SU-DHL-6 (cell line): ENCODE measurements at regions not wholly inside any gene's neighbourhood (a gene's known extent, or its start where the extent isn't known, plus 50 kb on each side); places are given as distances from the start of the nearest gene placed in this dataset.

Source experiments
- EZH2phosphoT487 ChIP-seq: fragments of 200-600 bp; sonication (generic), shearing (Covaris generic); conservative IDR thresholded peaks from 2 replicates; pipeline ENCODE4 v1.6.1; 2018; ENCODE audit warnings: mild to moderate bottlenecking, antibody characterized with exemption, low read length, moderate library complexity, mixed read lengths
- TF ChIP-seq, protein P1 (sequence below): fragments of 200-600 bp; sonication (generic); IDR thresholded peaks from one replicate; pipeline ENCODE4 v1.5.1; 2017; ENCODE audit warnings: antibody characterized with exemption, mild to moderate bottlenecking, low read length, moderate library complexity; ENCODE audit not compliant: insufficient read depth, poor library complexity, severe bottlenecking

DNA sequence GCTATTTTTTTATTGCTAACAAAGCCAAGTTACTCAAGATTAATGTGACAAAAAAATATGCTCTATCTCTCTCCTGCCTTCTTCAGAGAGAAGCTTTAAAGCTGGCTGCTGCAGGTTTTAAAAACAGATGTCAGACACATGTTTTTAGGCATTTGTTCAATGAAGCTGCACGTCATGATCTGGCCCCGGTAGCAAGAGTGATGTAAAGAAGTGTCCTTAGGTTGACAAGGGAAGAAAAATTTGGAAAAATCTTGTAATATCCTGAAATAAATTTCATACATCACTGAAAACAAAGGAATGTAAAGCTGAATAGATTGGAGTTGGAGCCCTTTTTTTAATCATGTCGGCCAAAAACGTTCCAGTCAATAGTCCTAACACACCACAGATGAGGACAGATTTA, 531.4 kb upstream of the NBEA start:
- TF ChIP-seq, protein P1, sequence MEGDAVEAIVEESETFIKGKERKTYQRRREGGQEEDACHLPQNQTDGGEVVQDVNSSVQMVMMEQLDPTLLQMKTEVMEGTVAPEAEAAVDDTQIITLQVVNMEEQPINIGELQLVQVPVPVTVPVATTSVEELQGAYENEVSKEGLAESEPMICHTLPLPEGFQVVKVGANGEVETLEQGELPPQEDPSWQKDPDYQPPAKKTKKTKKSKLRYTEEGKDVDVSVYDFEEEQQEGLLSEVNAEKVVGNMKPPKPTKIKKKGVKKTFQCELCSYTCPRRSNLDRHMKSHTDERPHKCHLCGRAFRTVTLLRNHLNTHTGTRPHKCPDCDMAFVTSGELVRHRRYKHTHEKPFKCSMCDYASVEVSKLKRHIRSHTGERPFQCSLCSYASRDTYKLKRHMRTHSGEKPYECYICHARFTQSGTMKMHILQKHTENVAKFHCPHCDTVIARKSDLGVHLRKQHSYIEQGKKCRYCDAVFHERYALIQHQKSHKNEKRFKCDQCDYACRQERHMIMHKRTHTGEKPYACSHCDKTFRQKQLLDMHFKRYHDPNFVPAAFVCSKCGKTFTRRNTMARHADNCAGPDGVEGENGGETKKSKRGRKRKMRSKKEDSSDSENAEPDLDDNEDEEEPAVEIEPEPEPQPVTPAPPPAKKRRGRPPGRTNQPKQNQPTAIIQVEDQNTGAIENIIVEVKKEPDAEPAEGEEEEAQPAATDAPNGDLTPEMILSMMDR = no peak
- no peak for TF ChIP-seq EZH2phosphoT487
